Epithelial cell of esophagus (primary cell): ENCODE measurements at regions not wholly inside any gene's neighbourhood (a gene's known extent, or its start where the extent isn't known, plus 50 kb on each side); places are given as distances from the start of the nearest gene placed in this dataset.

Source experiments
- DNase-seq: peaks from one replicate; pipeline ENCODE4 v3.0.0; 2010; ENCODE audit warnings: low read depth
- H3K4me3 ChIP-seq: 2 replicates; pipeline ENCODE4 v1.5.1; 2011; ENCODE audit warnings: mild to moderate bottlenecking, low read length, control low read depth
- TF ChIP-seq, protein P1 (sequence below): IDR thresholded peaks from 2 replicates; pipeline ENCODE4 v1.5.1; 2011; ENCODE audit warnings: low read depth, mild to moderate bottlenecking, low read length, control low read depth, inconsistent platforms; ENCODE audit not compliant: insufficient read depth; ENCODE audit errors: missing control alignments

DNA sequence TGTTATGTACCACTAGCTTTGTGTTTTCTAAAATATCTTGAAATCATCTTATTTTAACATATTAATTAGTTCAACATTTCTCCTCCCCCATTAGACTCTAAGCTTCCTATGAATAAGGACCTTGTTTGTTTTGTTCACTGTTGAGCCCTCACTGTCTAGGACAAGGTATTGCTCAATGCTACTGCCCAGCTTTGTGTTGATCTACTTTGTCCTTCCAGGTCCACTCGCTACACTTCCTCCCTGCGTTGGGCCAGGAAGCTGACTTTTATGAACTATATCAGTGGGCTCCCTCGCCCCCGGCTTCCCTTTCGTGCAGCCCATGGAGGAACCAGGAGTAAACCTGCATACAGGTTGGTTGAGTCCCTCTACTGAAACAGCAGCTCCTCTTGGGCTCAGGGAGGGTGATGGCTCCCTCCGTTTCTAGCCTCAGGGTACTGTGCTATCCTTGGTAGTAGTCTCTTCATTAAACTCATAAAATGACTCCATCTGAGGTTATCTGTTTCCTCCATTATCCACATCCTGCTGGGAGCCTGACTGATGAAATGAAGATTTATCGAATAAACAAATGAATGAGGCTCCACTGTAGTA, 272.5 kb downstream of the CLIC5 start:
- TF ChIP-seq, protein P1, sequence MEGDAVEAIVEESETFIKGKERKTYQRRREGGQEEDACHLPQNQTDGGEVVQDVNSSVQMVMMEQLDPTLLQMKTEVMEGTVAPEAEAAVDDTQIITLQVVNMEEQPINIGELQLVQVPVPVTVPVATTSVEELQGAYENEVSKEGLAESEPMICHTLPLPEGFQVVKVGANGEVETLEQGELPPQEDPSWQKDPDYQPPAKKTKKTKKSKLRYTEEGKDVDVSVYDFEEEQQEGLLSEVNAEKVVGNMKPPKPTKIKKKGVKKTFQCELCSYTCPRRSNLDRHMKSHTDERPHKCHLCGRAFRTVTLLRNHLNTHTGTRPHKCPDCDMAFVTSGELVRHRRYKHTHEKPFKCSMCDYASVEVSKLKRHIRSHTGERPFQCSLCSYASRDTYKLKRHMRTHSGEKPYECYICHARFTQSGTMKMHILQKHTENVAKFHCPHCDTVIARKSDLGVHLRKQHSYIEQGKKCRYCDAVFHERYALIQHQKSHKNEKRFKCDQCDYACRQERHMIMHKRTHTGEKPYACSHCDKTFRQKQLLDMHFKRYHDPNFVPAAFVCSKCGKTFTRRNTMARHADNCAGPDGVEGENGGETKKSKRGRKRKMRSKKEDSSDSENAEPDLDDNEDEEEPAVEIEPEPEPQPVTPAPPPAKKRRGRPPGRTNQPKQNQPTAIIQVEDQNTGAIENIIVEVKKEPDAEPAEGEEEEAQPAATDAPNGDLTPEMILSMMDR: no peak
- H3K4me3 ChIP-seq: no peak overlapping the region
- no peak for DNase-seq

DNA sequence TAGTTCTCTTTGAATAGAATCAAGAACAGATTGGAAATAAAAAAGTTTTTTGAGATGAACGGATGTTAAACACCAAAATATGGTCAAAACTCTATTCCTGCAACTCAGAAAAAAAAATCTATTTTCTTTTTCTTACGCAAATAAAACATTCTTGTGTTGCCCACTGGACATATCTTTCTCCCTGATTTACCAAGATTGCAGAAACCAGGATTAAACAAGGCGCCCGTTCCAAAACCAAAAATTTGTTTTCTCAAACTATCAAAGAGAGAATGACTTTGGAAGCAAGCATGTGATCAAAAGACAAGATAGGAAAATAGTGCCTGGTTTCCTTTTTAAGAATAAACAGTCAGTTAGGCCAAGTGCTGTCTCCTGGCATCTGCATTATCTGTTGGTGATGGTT, 273.1 kb downstream of the CLIC5 start:
- TF ChIP-seq, protein P1: no peak
- H3K4me3 ChIP-seq: no peak overlapping the region
- no peak for DNase-seq

DNA sequence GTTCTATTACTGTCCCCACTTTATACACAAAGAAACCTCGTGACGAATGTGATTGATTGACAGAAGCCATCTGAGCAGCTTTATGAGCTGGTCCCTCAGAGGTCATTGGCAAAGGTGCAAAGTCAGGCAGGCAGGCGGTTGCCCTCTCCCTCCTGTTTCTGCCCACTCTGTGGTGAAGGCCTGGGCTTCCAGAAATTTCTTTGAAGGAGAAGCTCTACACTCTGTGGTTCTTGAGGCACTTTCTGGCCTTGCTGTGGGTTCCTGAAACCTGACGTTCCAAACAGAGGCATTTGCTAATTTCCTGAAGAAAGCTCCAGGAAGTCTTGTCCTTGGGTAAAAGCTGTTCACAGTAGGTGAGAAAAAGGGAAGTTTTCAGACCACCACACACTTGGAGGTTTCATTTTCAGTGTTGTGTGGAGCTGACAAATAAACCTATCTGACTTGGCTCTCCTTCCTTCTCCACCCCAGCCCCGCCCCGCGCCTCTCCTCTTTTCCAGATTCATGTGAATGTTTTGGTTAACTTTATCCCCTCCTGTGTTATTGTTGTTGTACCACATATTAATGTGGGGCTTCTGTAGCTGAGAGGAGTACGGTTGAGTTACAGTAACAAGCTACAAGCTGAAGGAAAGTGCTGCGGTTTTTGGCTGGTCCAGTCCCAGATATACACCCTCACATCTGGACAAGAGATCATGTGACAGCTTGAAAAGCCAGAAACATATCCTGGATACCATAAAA, 274.1 kb downstream of the CLIC5 start:
- DNase-seq: no peak
- TF ChIP-seq, protein P1: no peak
- no peak overlapping the region for H3K4me3 ChIP-seq

DNA sequence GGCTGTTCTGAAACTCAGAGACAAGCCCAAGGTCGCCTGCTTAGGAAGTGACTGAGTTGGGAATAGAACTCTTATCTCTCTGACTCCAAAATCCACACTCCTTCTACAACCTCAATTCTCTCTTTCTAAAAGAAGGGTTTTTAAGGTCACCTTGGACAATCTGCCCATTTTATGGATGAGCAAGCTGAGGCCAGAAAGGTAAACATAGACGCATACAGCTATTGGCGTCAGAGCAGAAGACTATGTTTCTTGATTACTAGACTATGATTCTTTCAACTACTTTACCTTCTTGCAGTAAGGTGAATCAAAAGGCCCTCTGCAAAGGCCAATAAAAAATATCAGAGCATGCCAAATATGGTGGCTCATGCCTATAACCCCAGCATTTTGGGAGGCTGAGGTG, 276.6 kb downstream of the CLIC5 start:
- TF ChIP-seq, protein P1: no peak
- DNase-seq: no peak
- no peak overlapping the region for H3K4me3 ChIP-seq

DNA sequence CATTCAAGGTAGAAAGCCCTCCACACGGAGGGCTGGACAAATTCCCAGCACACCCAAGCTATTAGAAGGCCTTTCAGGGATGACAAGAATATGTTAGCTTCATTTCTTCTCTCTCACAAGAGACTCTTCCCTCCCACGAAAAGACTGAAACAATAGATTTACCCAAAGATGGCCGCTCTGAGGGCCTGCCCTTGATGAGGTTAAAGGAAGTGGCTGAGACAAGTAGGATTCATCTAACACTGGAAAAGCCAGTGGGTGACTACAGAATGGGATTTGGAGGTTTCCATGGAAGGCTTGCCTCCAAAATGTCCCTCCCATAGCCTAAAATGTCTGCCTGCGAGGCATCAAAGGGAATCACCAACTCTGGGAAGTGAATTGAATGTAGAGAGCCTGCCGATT, 277.6 kb downstream of the CLIC5 start:
- TF ChIP-seq, protein P1: no peak
- DNase-seq: no peak
- H3K4me3 ChIP-seq: no peak overlapping the region

DNA sequence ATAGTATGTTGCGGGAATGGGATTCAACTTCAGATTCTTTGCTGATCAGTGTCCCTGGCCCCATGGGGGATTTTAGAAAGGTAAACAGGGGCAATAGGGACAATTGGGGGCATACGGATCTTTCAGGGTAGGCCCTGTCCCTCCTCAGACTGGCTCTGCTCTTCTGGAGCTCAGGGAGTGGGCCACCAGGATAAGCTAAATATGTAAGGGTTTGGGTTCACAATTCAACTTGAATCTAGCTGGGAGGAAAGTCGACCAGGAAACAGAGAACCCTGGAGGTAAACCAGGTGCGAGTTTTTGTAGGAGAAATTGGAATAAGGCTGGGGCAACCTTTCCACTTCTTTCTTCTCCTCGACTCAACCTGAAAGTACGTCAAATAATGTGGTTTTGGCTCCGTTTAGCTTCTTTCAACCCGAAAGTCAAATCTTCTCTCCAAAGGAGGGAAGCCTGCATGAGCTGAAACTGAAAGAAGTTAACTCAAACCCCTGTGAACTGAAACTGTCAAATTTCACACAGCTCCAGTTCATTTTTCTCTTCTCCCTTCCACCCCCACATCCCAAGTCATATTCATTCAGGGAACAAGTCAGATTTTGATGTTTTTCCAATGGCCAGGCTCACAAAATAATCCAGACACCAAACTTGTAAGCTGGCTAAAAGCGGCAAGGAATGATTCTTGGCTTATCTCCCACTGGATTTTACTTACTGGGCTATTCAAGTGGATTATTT, 278.2 kb downstream of the CLIC5 start:
- TF ChIP-seq, protein P1: no peak
- no peak for DNase-seq
- H3K4me3 ChIP-seq: no peak overlapping the region

DNA sequence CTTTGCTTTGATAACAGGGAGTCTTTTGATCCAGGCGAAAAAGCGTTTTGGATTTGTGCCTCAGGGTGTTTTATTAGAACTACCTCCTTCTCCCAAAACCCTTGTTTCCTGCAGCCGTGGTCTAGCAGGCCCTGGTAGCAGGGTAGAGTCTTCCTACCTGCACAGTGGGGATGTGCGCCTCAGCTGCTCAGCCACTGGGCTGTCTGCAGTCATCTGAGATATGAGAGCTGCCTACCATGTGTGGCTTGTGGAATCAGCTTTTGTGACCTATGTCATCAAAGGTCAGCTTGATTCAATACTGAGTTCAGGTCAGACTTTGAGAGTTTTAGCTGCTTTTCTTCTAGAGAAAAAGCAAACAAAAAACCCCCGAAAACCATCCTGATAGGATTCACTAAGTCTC, 279.5 kb downstream of the CLIC5 start:
- no peak for DNase-seq
- H3K4me3 ChIP-seq: no peak overlapping the region
- TF ChIP-seq, protein P1: no peak
